Right lobe of liver (tissue), 6 donors: ENCODE measurements at regions not wholly inside any gene's neighbourhood (a gene's known extent, or its start where the extent isn't known, plus 50 kb on each side); places are given as distances from the start of the nearest gene placed in this dataset.
A peak's percentile ranks its signal among the peaks of the same experiment; 100 is the strongest.

Experiments
- ATAC-seq, 4 donors: fragments of 200-7000 bp; cut with Tn5 transposase; one replicate each; pipeline ENCODE4 v1.9.1; 2020; ENCODE audit warnings: mild to moderate bottlenecking in 4 of 4, moderate library complexity in 4 of 4
- DNase-seq, 3 donors: peaks; one replicate each; pipeline ENCODE4 v3.0.0-alpha.2; 2020
- H3K27ac ChIP-seq, 3 donors: fragments of 200-600 bp; one replicate each; pipeline ENCODE4 v1.8.0; 2022
- H3K27me3 ChIP-seq, 2 donors: fragments of 200-600 bp; one replicate each; pipeline ENCODE4 v1.8.0; 2022
- H3K36me3 ChIP-seq, 4 donors: fragments of 200-600 bp; sonication (generic) in 1 of 4; one replicate each; pipeline versions ENCODE4 v1.5.1 to v1.8.0; 2017 to 2022; ENCODE audit warnings: control low read depth in 1 of 4
- H3K4me1 ChIP-seq, 4 donors: fragments of 200-600 bp; sonication (generic) in 1 of 4; one replicate each; pipeline versions ENCODE4 v1.5.1 to v1.8.0; 2017 to 2022; ENCODE audit warnings: control low read depth in 1 of 4
- H3K4me3 ChIP-seq, 3 donors: fragments of 200-600 bp; one replicate each; pipeline ENCODE4 v1.8.0; 2022
- H3K9me3 ChIP-seq, 4 donors: fragments of 200-600 bp; sonication (generic) in 1 of 4; one replicate each; pipeline versions ENCODE4 v1.5.1 to v1.8.0; 2017 to 2022; ENCODE audit warnings: control low read depth in 1 of 4
- POLR2A ChIP-seq: fragments of 450-650 bp; IDR thresholded peaks from one replicate; pipeline ENCODE4 v1.6.1; 2017; ENCODE audit warnings: antibody characterized with exemption, mild to moderate bottlenecking
- WGBS: methylation state at CpG from one replicate; pipeline ENCODE4 v1.1.6; 2018; ENCODE audit warnings: low coverage, low lambda C conversion rate; ENCODE audit not compliant: insufficient coverage; ENCODE audit errors: missing lambda C conversion rate; 5-methylcytosine and 5-hydroxymethylcytosine counted together
- intact Hi-C, 2 donors: fragments of 100-400 bp; cut with DNase I; formaldehyde crosslinking; loops; one replicate each; pipeline versions ENCODE4 v1.11.2 to v1.14.1; 2022
- TF ChIP-seq, protein P1 (sequence below), 4 donors: fragments of 200-600 bp in 3 of 4; fragments of 450-650 bp in 1 of 4; IDR thresholded peaks; one replicate each; pipeline versions ENCODE4 v1.5.1 to v1.8.0; 2016 to 2022; ENCODE audit warnings: antibody characterized with exemption in 4 of 4, mild to moderate bottlenecking in 2 of 4
- donor health status: DM: no; HTN: yes; CAD: no.
- donor health status: DM: no; HTN: no; CAD: no.
- donor health status: DM: no; HTN: no; CAD: no.
- donor health status: DM: no; HTN: yes; CAD: no.
- donor health status: DM: no; HTN: yes; CAD: no.

GRCh38 chr5:87015901-87016300 is 251.8 kb upstream of the RASA1 start:
- no peak overlapping the region for H3K4me3 ChIP-seq
- WGBS: 19% methylated on average over 1 of the region's 1 CpG
- H3K4me1 ChIP-seq: no peaks in the 10 kb centered on the region
- no peaks in the 10 kb centered on the region for H3K9me3 ChIP-seq
- H3K27me3 ChIP-seq: no peaks in the 10 kb centered on the region
- no peaks in the 10 kb centered on the region for H3K36me3 ChIP-seq
- no peak overlapping the region for H3K27ac ChIP-seq
- intact Hi-C loops: no loop called here
- no peak for DNase-seq
- TF ChIP-seq, protein P1, sequence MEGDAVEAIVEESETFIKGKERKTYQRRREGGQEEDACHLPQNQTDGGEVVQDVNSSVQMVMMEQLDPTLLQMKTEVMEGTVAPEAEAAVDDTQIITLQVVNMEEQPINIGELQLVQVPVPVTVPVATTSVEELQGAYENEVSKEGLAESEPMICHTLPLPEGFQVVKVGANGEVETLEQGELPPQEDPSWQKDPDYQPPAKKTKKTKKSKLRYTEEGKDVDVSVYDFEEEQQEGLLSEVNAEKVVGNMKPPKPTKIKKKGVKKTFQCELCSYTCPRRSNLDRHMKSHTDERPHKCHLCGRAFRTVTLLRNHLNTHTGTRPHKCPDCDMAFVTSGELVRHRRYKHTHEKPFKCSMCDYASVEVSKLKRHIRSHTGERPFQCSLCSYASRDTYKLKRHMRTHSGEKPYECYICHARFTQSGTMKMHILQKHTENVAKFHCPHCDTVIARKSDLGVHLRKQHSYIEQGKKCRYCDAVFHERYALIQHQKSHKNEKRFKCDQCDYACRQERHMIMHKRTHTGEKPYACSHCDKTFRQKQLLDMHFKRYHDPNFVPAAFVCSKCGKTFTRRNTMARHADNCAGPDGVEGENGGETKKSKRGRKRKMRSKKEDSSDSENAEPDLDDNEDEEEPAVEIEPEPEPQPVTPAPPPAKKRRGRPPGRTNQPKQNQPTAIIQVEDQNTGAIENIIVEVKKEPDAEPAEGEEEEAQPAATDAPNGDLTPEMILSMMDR (IDR thresholded peaks at IDR 0.05): no peak
- TF ChIP-seq POLR2A: no peak
- ATAC-seq: no peak

DNA sequence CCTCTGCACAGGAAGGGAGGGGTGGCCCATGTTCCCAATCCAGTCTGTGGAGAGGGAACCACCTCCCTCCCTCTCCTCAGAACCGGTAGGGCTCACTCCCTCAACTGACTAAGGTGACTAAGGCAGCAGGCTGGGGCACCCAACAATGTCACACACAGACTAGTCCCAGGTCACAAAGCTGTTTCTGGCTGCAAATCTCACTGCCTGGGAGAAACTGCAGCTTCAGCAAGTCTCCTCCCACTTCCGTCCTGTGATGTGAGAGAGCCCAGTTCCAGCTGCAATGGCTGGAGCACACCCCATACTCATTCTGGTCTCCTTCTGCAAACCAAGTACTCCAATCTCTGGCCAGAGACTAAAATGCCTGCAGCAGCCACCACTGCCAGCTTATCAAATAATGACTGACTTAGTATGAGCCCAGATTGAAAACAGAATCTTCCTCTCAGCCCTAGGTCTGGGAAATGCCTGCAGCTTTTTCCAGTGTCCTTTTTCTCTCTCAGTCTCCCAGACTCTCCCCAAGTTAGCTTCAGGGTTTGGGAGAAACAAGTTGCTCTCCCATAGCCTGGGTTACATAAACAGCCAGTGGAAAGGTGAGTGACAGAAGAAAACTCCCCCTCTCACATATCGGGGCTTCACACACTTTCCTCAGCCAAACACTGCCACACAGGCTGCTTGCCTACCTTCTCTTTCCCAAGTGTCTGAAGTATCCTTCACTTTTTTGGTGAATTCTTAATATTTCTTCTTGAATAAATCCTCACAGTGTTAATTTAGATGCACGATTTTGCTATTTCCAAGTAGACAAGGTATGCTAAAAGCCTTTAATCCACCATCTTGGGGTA is 247.4 kb upstream of the RASA1 start:
- H3K4me1 ChIP-seq: no peaks in the 10 kb centered on the region
- no peak overlapping the region for H3K27ac ChIP-seq
- H3K4me3 ChIP-seq: no peak overlapping the region
- H3K27me3 ChIP-seq: no peaks in the 10 kb centered on the region
- TF ChIP-seq POLR2A: no peak
- TF ChIP-seq, protein P1 (IDR thresholded peaks at IDR 0.05): no peak
- peak; percentile 76 to 90 (median 82) for ATAC-seq
- H3K9me3 ChIP-seq: no peaks in the 10 kb centered on the region
- intact Hi-C loops: no loop called here
- WGBS: 7% methylated on average over 3 of the region's 4 CpGs
- no peaks in the 10 kb centered on the region for H3K36me3 ChIP-seq
- no peak for DNase-seq

DNA sequence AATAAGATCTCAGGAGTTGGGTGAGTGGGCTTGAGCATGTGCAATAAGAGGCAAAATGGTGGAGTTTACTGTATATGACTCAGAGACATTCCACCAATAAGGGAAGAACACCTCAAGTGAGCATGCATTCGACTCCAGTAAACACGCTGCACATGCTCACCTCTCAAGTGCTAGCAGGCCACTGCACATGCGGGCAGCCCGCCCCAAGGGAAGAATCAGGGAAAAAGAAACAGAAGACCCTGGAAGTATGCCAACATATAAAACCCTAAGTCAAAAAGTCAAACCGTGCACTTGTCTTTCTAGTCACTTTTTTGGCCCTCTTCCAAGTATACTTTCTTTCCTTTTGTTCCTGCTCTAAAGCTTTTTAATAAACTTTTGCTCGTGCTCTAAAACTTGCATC is 245.3 kb upstream of the RASA1 start:
- no peaks in the 10 kb centered on the region for H3K9me3 ChIP-seq
- no peaks in the 10 kb centered on the region for H3K36me3 ChIP-seq
- no peak for DNase-seq
- no peak overlapping the region for H3K27ac ChIP-seq
- intact Hi-C loops: no loop called here
- ATAC-seq: no peak
- no peaks in the 10 kb centered on the region for H3K27me3 ChIP-seq
- no peak overlapping the region for H3K4me3 ChIP-seq
- TF ChIP-seq, protein P1 (IDR thresholded peaks at IDR 0.05): no peak
- no peak for TF ChIP-seq POLR2A
- no peaks in the 10 kb centered on the region for H3K4me1 ChIP-seq
- 76% methylated on average over 3 of the region's 6 CpGs for WGBS

GRCh38 chr5:87027570-87027969 is 240.1 kb upstream of the RASA1 start:
- no peak for TF ChIP-seq POLR2A
- intact Hi-C loops: no loop called here

DNA sequence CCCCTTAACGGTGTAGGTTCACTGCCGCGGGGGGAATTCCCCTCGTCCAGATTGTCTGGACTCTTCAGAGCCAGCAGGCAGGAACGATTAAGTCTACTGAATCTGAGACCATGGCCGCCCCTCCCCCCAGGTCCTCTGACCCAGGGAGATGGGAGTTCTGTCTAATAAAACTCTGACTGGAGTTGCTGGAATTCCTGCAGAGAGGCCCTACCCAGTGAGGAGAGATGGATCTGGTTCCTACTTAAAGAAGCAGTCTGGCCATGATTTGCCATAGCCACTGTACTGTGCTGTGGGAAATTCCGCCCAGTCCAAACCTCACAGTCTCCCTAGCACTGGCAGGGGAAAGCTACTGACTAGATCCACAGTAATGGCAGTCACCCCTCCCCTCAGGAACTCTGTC is 237.7 kb upstream of the RASA1 start:
- no peak overlapping the region for H3K27ac ChIP-seq
- no peaks in the 10 kb centered on the region for H3K9me3 ChIP-seq
- intact Hi-C loops: no loop called here
- DNase-seq (no peak), ATAC-seq (no peak)
- H3K4me1 ChIP-seq: no peaks in the 10 kb centered on the region
- no peaks in the 10 kb centered on the region for H3K36me3 ChIP-seq
- TF ChIP-seq, protein P1 (IDR thresholded peaks at IDR 0.05): no peak
- TF ChIP-seq POLR2A: no peak
- no CpG with 5 or more reads among the region's 7 CpGs for WGBS
- no peak overlapping the region for H3K4me3 ChIP-seq
- H3K27me3 ChIP-seq: no peaks in the 10 kb centered on the region

More at GRCh38 chr5:87027570-87027969, 240.1 kb upstream of the RASA1 start:
- no peak overlapping the region for H3K27ac ChIP-seq
- WGBS: 32% methylated on average over 1 of the region's 1 CpG
- H3K9me3 ChIP-seq: no peaks in the 10 kb centered on the region
- H3K27me3 ChIP-seq: no peaks in the 10 kb centered on the region
- no peaks in the 10 kb centered on the region for H3K36me3 ChIP-seq
- ATAC-seq (no peak), DNase-seq (no peak)
- no peak overlapping the region for H3K4me3 ChIP-seq
- H3K4me1 ChIP-seq: no peaks in the 10 kb centered on the region
